SK-N-SH treated with all-trans-retinoic acid at 6 μM for 48 hours (cell line): ENCODE measurements at regions not wholly inside any gene's neighbourhood (a gene's known extent, or its start where the extent isn't known, plus 50 kb on each side); places are given as distances from the start of the nearest gene placed in this dataset.

Experiments used
- ATAC-seq: fragments of 200-7000 bp; cut with Tn5 transposase; 3 replicates; pipeline ENCODE4 v1.9.1; 2020; ENCODE audit warnings: mild to moderate bottlenecking, moderate library complexity
- ARNTL ChIP-seq: fragments of 450-650 bp; formaldehyde crosslinking; IDR thresholded peaks from 2 replicates; pipeline ENCODE4 v1.5.0; 2020; ENCODE audit warnings: low read depth, mild to moderate bottlenecking, moderate library complexity, borderline replicate concordance
- CREB5 ChIP-seq: fragments of 250-450 bp; sonication (Bioruptor Pico); IDR thresholded peaks from 2 replicates; pipeline ENCODE4 v1.5.1; 2020; ENCODE audit warnings: low read depth, mild to moderate bottlenecking, moderate library complexity
- CSDC2 ChIP-seq: fragments of 250-450 bp; sonication (Bioruptor Pico); IDR thresholded peaks from 2 replicates; pipeline ENCODE4 v1.5.0; 2020; ENCODE audit warnings: mild to moderate bottlenecking, moderate library complexity
- ESRRG ChIP-seq: fragments of 250-450 bp; sonication (Bioruptor Pico); IDR thresholded peaks from 2 replicates; pipeline ENCODE4 v1.6.1; 2021; ENCODE audit warnings: mild to moderate bottlenecking
- GLIS3 ChIP-seq: fragments of 250-450 bp; sonication (Bioruptor Pico); IDR thresholded peaks from 2 replicates; pipeline ENCODE4 v1.5.0; 2020; ENCODE audit warnings: mild to moderate bottlenecking, moderate library complexity
- ISL1 ChIP-seq: fragments of 250-450 bp; sonication (Bioruptor Pico); IDR thresholded peaks from 2 replicates; pipeline ENCODE4 v2.1.2; 2022; ENCODE audit warnings: mild to moderate bottlenecking, moderate library complexity
- OSR1 ChIP-seq: fragments of 250-450 bp; sonication (Bioruptor Pico); IDR thresholded peaks from 2 replicates; pipeline ENCODE4 v1.8.0; 2022; ENCODE audit warnings: moderate library complexity, mild to moderate bottlenecking, inconsistent platforms
- PPARA ChIP-seq: fragments of 250-450 bp; sonication (Bioruptor Pico); IDR thresholded peaks from 2 replicates; pipeline ENCODE4 v1.5.0; 2020; ENCODE audit warnings: mild to moderate bottlenecking, borderline replicate concordance
- RARB ChIP-seq: fragments of 250-450 bp; sonication (Bioruptor Pico); IDR thresholded peaks from 2 replicates; pipeline ENCODE4 v1.8.0; 2021; ENCODE audit warnings: mild to moderate bottlenecking, moderate library complexity
- SNAI2 ChIP-seq: fragments of 250-450 bp; sonication (Bioruptor Pico); IDR thresholded peaks from 2 replicates; pipeline ENCODE4 v1.5.0; 2020; ENCODE audit warnings: mild to moderate bottlenecking, moderate library complexity
- TCF4 ChIP-seq: fragments of 250-450 bp; sonication (Bioruptor Pico); IDR thresholded peaks from 2 replicates; pipeline ENCODE4 v1.8.0; 2021; ENCODE audit warnings: mild to moderate bottlenecking, moderate library complexity, borderline replicate concordance
- TOX ChIP-seq: fragments of 250-450 bp; sonication (Bioruptor Pico); IDR thresholded peaks from 2 replicates; pipeline ENCODE4 v1.8.0; 2021; ENCODE audit warnings: mild to moderate bottlenecking, moderate library complexity, borderline replicate concordance
- ZC3H10 ChIP-seq: fragments of 250-450 bp; sonication (Bioruptor Pico); IDR thresholded peaks from 2 replicates; pipeline ENCODE4 v1.5.1; 2021; ENCODE audit warnings: mild to moderate bottlenecking, moderate library complexity
- ZFP3 ChIP-seq: fragments of 250-450 bp; sonication (Bioruptor Pico); IDR thresholded peaks from 2 replicates; pipeline ENCODE4 v1.5.0; 2020; ENCODE audit warnings: mild to moderate bottlenecking, moderate library complexity
- ZFP30 ChIP-seq: fragments of 450-650 bp; formaldehyde crosslinking; IDR thresholded peaks from 2 replicates; pipeline ENCODE4 v1.5.0; 2022; ENCODE audit warnings: mild to moderate bottlenecking, moderate library complexity
- ZNF70 ChIP-seq: fragments of 450-650 bp; formaldehyde crosslinking; IDR thresholded peaks from 2 replicates; pipeline ENCODE4 v1.5.0; 2020; ENCODE audit warnings: mild to moderate bottlenecking, moderate library complexity
- ZNF8 ChIP-seq: fragments of 450-650 bp; formaldehyde crosslinking; IDR thresholded peaks from 2 replicates; pipeline ENCODE4 v1.5.0; 2020; ENCODE audit warnings: mild to moderate bottlenecking, moderate library complexity
- TF ChIP-seq, protein P1 (sequence below): fragments of 250-450 bp; sonication (Bioruptor Pico); IDR thresholded peaks from 2 replicates; pipeline ENCODE4 v1.5.1; 2021; ENCODE audit warnings: mild to moderate bottlenecking, moderate library complexity
- TF ChIP-seq, protein P2 (sequence below): fragments of 250-450 bp; sonication (Bioruptor Pico); IDR thresholded peaks from 2 replicates; pipeline ENCODE4 v1.8.0; 2020; ENCODE audit warnings: mild to moderate bottlenecking, moderate library complexity, borderline replicate concordance
- TF ChIP-seq, protein P3 (sequence below): fragments of 250-450 bp; sonication (Bioruptor Pico); IDR thresholded peaks from 2 replicates; pipeline ENCODE4 v1.5.0; 2020; ENCODE audit warnings: mild to moderate bottlenecking, moderate library complexity

- ATAC-seq: no peak
- TF ChIP-seq CSDC2 (CRISPR knock-in tag): no peak
- no peak for TF ChIP-seq RARB (CRISPR knock-in tag)
- no peak for TF ChIP-seq ZNF8 (CRISPR knock-in tag)
- no peak for TF ChIP-seq OSR1 (CRISPR knock-in tag)
- no peak for TF ChIP-seq TOX
- no peak for TF ChIP-seq CREB5 (CRISPR knock-in tag)
- TF ChIP-seq ESRRG (CRISPR knock-in tag): no peak
- TF ChIP-seq SNAI2: no peak
- TF ChIP-seq ZC3H10: no peak
- no peak for TF ChIP-seq PPARA
- no peak for TF ChIP-seq ZFP3 (CRISPR knock-in tag)
- TF ChIP-seq GLIS3 (CRISPR knock-in tag): no peak
- no peak for TF ChIP-seq ISL1 (CRISPR knock-in tag)
- TF ChIP-seq ZNF70 (CRISPR knock-in tag): no peak
- TF ChIP-seq, protein P1, sequence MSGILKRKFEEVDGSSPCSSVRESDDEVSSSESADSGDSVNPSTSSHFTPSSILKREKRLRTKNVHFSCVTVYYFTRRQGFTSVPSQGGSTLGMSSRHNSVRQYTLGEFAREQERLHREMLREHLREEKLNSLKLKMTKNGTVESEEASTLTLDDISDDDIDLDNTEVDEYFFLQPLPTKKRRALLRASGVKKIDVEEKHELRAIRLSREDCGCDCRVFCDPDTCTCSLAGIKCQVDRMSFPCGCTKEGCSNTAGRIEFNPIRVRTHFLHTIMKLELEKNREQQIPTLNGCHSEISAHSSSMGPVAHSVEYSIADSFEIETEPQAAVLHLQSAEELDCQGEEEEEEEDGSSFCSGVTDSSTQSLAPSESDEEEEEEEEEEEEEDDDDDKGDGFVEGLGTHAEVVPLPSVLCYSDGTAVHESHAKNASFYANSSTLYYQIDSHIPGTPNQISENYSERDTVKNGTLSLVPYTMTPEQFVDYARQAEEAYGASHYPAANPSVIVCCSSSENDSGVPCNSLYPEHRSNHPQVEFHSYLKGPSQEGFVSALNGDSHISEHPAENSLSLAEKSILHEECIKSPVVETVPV (CRISPR knock-in tag): no peak
- no peak for TF ChIP-seq TCF4 (CRISPR knock-in tag)
- TF ChIP-seq, protein P2, sequence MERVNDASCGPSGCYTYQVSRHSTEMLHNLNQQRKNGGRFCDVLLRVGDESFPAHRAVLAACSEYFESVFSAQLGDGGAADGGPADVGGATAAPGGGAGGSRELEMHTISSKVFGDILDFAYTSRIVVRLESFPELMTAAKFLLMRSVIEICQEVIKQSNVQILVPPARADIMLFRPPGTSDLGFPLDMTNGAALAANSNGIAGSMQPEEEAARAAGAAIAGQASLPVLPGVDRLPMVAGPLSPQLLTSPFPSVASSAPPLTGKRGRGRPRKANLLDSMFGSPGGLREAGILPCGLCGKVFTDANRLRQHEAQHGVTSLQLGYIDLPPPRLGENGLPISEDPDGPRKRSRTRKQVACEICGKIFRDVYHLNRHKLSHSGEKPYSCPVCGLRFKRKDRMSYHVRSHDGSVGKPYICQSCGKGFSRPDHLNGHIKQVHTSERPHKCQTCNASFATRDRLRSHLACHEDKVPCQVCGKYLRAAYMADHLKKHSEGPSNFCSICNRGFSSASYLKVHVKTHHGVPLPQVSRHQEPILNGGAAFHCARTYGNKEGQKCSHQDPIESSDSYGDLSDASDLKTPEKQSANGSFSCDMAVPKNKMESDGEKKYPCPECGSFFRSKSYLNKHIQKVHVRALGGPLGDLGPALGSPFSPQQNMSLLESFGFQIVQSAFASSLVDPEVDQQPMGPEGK (CRISPR knock-in tag): no peak
These were observed 169.5 kb upstream of the DPYD start for GRCh38 chr1:98090351-98090750.

- no peak for TF ChIP-seq CSDC2 (CRISPR knock-in tag)
- no peak for TF ChIP-seq ISL1 (CRISPR knock-in tag)
- no peak for TF ChIP-seq ZC3H10
- TF ChIP-seq ZFP30 (CRISPR knock-in tag): no peak
- TF ChIP-seq ESRRG (CRISPR knock-in tag): no peak
- no peak for TF ChIP-seq ZNF8 (CRISPR knock-in tag)
- no peak for TF ChIP-seq CREB5 (CRISPR knock-in tag)
- no peak for TF ChIP-seq SNAI2
- TF ChIP-seq, protein P1 (CRISPR knock-in tag): no peak
- no peak for TF ChIP-seq PPARA
- TF ChIP-seq ARNTL (CRISPR knock-in tag): no peak
- TF ChIP-seq, protein P3, sequence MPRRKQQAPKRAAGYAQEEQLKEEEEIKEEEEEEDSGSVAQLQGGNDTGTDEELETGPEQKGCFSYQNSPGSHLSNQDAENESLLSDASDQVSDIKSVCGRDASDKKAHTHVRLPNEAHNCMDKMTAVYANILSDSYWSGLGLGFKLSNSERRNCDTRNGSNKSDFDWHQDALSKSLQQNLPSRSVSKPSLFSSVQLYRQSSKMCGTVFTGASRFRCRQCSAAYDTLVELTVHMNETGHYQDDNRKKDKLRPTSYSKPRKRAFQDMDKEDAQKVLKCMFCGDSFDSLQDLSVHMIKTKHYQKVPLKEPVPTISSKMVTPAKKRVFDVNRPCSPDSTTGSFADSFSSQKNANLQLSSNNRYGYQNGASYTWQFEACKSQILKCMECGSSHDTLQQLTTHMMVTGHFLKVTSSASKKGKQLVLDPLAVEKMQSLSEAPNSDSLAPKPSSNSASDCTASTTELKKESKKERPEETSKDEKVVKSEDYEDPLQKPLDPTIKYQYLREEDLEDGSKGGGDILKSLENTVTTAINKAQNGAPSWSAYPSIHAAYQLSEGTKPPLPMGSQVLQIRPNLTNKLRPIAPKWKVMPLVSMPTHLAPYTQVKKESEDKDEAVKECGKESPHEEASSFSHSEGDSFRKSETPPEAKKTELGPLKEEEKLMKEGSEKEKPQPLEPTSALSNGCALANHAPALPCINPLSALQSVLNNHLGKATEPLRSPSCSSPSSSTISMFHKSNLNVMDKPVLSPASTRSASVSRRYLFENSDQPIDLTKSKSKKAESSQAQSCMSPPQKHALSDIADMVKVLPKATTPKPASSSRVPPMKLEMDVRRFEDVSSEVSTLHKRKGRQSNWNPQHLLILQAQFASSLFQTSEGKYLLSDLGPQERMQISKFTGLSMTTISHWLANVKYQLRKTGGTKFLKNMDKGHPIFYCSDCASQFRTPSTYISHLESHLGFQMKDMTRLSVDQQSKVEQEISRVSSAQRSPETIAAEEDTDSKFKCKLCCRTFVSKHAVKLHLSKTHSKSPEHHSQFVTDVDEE (CRISPR knock-in tag): no peak
- TF ChIP-seq, all 23 proteins: peak for 0
- ATAC-seq: no peak
These were observed 167.5 kb upstream of the DPYD start for GRCh38 chr1:98088381-98088780.
